Skeletal muscle tissue (tissue), 3 donors: ENCODE measurements at regions not wholly inside any gene's neighbourhood (a gene's known extent, or its start where the extent isn't known, plus 50 kb on each side); places are given as distances from the start of the nearest gene placed in this dataset.

ENCODE experiments used
- H3K27ac ChIP-seq: one replicate; pipeline ENCODE4 v1.7.0; 2013; ENCODE audit warnings: mild to moderate bottlenecking, low read depth, low read length, inconsistent platforms
- H3K27me3 ChIP-seq, 3 donors: one replicate each; pipeline ENCODE4 v1.7.0; 2013; ENCODE audit warnings: low read length in 3 of 3; ENCODE audit not compliant: control insufficient read depth in 3 of 3, insufficient read depth in 3 of 3
- H3K36me3 ChIP-seq, 3 donors: one replicate each; pipeline ENCODE4 v1.7.0; 2013; ENCODE audit warnings: low read length in 3 of 3; ENCODE audit not compliant: control insufficient read depth in 3 of 3, insufficient read depth in 3 of 3
- H3K4me1 ChIP-seq, 3 donors: one replicate each; pipeline ENCODE4 v1.7.0; 2013; ENCODE audit warnings: low read length in 3 of 3, mild to moderate bottlenecking in 3 of 3; ENCODE audit not compliant: control insufficient read depth in 3 of 3, insufficient read depth in 3 of 3
- H3K4me3 ChIP-seq, 3 donors: one replicate each; pipeline ENCODE4 v1.7.0; 2013; ENCODE audit warnings: low read length in 3 of 3
- H3K9ac ChIP-seq, 3 donors: one replicate each; pipeline ENCODE4 v1.7.0; 2013; ENCODE audit warnings: low read length in 3 of 3, mild to moderate bottlenecking in 3 of 3, moderate library complexity in 2 of 3, low read depth in 1 of 3
- H3K9me3 ChIP-seq, 3 donors: one replicate each; pipeline ENCODE4 v1.7.0; 2013; ENCODE audit warnings: low read length in 3 of 3; ENCODE audit not compliant: control insufficient read depth in 3 of 3
- donor health status: Osteomylitis.

DNA sequence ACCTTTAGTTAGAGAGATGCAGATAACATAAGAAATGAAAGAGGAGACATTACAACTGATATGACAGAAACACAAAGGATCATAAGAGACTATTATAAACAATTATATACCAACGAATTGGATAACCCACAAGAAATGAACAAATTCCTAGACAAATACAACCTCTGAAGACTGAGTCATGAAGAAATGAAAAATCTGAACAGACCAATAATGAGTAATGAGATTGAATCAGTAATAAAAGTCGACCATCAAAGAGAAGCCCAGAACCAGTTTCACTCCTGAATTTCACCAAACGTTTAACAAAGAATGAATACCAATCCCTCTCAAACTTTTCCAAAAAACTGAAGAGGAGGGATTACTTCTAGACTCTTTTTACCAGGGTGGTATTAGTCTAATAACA is 50.5 kb upstream of the PCAT7 start:
- Histone ChIP-seq H3K27me3 (no peaks in the 10 kb centered on the region), H3K4me1 (no peaks in the 10 kb centered on the region), H3K9me3 (no peaks in the 10 kb centered on the region), H3K27ac (no peak overlapping the region), H3K9ac (no peak overlapping the region), H3K4me3 (no peak overlapping the region), H3K36me3 (no peaks in the 10 kb centered on the region)
